Tibial nerve (tissue), 3 donors: ENCODE measurements at regions not wholly inside any gene's neighbourhood (a gene's known extent, or its start where the extent isn't known, plus 50 kb on each side); places are given as distances from the start of the nearest gene placed in this dataset.

ENCODE experiments used
- POLR2A ChIP-seq, 2 donors: fragments of 450-650 bp; IDR thresholded peaks; one replicate each; pipeline ENCODE4 v1.6.1; 2017; ENCODE audit warnings: antibody characterized with exemption in 2 of 2, mild to moderate bottlenecking in 2 of 2, moderate library complexity in 2 of 2
- TF ChIP-seq, protein P1 (sequence below), 5 experiments: fragments of 200-600 bp in 3 of 5; fragments of 450-650 bp in 2 of 5; sonication (generic) in 3 of 5; IDR thresholded peaks; one replicate each; pipeline ENCODE4 v1.5.1; 2016 to 2019; ENCODE audit warnings: antibody characterized with exemption in 5 of 5, mild to moderate bottlenecking in 3 of 5, moderate library complexity in 2 of 5

DNA sequence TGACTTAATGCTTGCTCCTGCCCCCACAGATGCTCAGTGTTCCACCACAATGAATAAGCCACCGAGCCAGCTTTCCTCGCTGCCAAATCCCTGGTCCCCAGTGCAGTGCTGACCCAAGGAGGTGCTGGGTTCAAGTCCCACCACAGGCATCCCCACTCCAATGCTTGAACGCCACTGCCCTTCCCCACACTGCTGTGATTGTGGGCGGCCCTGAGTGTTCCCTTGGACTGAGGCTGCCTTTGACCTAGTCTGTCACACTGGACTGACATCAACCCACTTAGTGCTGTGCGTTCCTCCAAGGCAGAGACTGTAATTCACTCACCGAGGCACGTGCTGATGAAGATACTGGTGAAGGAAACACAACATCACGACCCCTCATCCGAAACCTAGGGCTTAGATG, 83.4 kb upstream of the TMCC3 start:
- TF ChIP-seq, protein P1, sequence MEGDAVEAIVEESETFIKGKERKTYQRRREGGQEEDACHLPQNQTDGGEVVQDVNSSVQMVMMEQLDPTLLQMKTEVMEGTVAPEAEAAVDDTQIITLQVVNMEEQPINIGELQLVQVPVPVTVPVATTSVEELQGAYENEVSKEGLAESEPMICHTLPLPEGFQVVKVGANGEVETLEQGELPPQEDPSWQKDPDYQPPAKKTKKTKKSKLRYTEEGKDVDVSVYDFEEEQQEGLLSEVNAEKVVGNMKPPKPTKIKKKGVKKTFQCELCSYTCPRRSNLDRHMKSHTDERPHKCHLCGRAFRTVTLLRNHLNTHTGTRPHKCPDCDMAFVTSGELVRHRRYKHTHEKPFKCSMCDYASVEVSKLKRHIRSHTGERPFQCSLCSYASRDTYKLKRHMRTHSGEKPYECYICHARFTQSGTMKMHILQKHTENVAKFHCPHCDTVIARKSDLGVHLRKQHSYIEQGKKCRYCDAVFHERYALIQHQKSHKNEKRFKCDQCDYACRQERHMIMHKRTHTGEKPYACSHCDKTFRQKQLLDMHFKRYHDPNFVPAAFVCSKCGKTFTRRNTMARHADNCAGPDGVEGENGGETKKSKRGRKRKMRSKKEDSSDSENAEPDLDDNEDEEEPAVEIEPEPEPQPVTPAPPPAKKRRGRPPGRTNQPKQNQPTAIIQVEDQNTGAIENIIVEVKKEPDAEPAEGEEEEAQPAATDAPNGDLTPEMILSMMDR (IDR thresholded peaks at IDR 0.05): no peak
- no peak for TF ChIP-seq POLR2A (IDR thresholded peaks at IDR 0.05)
